ENCODE measurements at regions not wholly inside any gene's neighbourhood (a gene's known extent, or its start where the extent isn't known, plus 50 kb on each side); places are given as distances from the start of the nearest gene placed in this dataset.

GRCh38 chr3:98954242-98954641 is 52.7 kb upstream of the DCBLD2 start:
- TF ChIP-seq CTCF (IDR thresholded peaks at IDR 0.05) (no peak), POLR2A (IDR thresholded peaks at IDR 0.05) (no peak), POLR2AphosphoS5 (IDR thresholded peaks at IDR 0.05; ENCODE audit: insufficient read depth in 1 of 2, low read depth in 1 of 2) (no peak)
